HepG2 (cell line): ENCODE measurements at regions not wholly inside any gene's neighbourhood (a gene's known extent, or its start where the extent isn't known, plus 50 kb on each side); places are given as distances from the start of the nearest gene placed in this dataset.

ENCODE experiments used
- ATAC-seq: fragments of 200-7000 bp; cut with Tn5 transposase; 3 replicates; pipeline ENCODE4 v1.9.1; 2020; ENCODE audit warnings: mild to moderate bottlenecking, moderate library complexity
- BruUV-seq: library from RNA; stranded (reverse); fragments of 400-500 nt; replicated peaks from 2 replicates; lab custom pipeline; 2021; lab: Mats Ljungman, UMichigan
- CTCF ChIA-PET: fragments of 300-600 bp; formaldehyde crosslinking; extraction: SDS; loops from one replicate; lab custom pipeline; 2021; ENCODE audit warnings: low total read pairs, inconsistent platforms, low intra/inter-chr PET ratio; lab: Yijun Ruan, JAX
- POLR2A ChIA-PET: fragments of 350-600 bp; sonication (Branson Sonifier 250); formaldehyde crosslinking; loops from one replicate; lab custom pipeline; 2020; ENCODE audit warnings: antibody characterized with exemption, inconsistent platforms; lab: Yijun Ruan, JAX
- DNase-seq: peaks from one replicate; pipeline ENCODE4 v3.0.0-alpha.2; 2015; ENCODE audit warnings: low spot score
- FAIRE-seq: peaks from 3 replicates; lab custom pipeline; 2011; peaks lifted over from hg19 to GRCh38; lab: Jason Lieb, UNC
- H2AFZ ChIP-seq: one replicate; pipeline ENCODE4 v1.6.1; 2011; ENCODE audit warnings: low read length, inconsistent platforms
- H3K27ac ChIP-seq: fragments of 300-600 bp; 3 replicates; pipeline ENCODE4 v1.8.0; 2011; ENCODE audit warnings: mixed run types, mild to moderate bottlenecking, mixed read lengths, low read length, inconsistent platforms; ENCODE audit not compliant: insufficient read depth; ENCODE audit errors: extremely low read length
- H3K27me3 ChIP-seq, 2 experiments: fragments of 200-600 bp in 1 of 2; 2 replicates in 1 of 2; 3 replicates in 1 of 2; pipeline versions ENCODE4 v1.6.0 to v1.8.0; 2011; ENCODE audit warnings: low read length in 2 of 2, mild to moderate bottlenecking in 2 of 2, moderate library complexity in 2 of 2, inconsistent platforms in 1 of 2; ENCODE audit not compliant: insufficient read depth in 2 of 2, control insufficient read depth in 1 of 2
- H3K36me3 ChIP-seq, 2 experiments: fragments of 200-600 bp in 1 of 2; replicated peaks in 1 of 2; 2 replicates in 1 of 2; 3 replicates in 1 of 2; pipeline versions ENCODE4 v1.5.1 to v1.8.0; 2011; ENCODE audit warnings: low read length in 2 of 2, inconsistent platforms in 1 of 2; ENCODE audit not compliant: insufficient read depth in 2 of 2, control insufficient read depth in 1 of 2
- H3K4me1 ChIP-seq: 2 replicates; pipeline ENCODE4 v1.5.1; 2012; ENCODE audit warnings: low read length, inconsistent platforms; ENCODE audit not compliant: insufficient read depth
- H3K4me2 ChIP-seq: 2 replicates; pipeline ENCODE4 v1.6.0; 2011; ENCODE audit warnings: low read depth, low read length, inconsistent platforms
- H3K4me3 ChIP-seq, 3 experiments: fragments of 200-600 bp in 1 of 3; sonication (generic), shearing (Covaris generic) in 1 of 3; replicated peaks in 1 of 3; 2 replicates each; pipeline ENCODE4 v1.5.1; 2011 to 2016; ENCODE audit warnings: low read length in 3 of 3, inconsistent platforms in 2 of 3, low read depth in 2 of 3, mild to moderate bottlenecking in 2 of 3, control low read depth in 1 of 3, mixed read lengths in 1 of 3; ENCODE audit not compliant: insufficient read depth in 1 of 3
- H3K79me2 ChIP-seq: one replicate; pipeline ENCODE4 v1.6.1; 2011; ENCODE audit warnings: low read length, inconsistent platforms; ENCODE audit not compliant: insufficient read depth
- H3K9ac ChIP-seq: 2 replicates; pipeline ENCODE4 v1.6.0; 2011; ENCODE audit warnings: mild to moderate bottlenecking, low read depth, low read length, inconsistent platforms; ENCODE audit not compliant: insufficient read depth
- H3K9me3 ChIP-seq: 2 replicates; pipeline ENCODE4 v1.5.1; 2012; ENCODE audit warnings: mild to moderate bottlenecking, low read length
- H4K20me1 ChIP-seq: 2 replicates; pipeline ENCODE4 v1.6.0; 2011; ENCODE audit warnings: inconsistent platforms, mild to moderate bottlenecking, low read length, moderate library complexity; ENCODE audit not compliant: insufficient read depth
- ATF1 ChIP-seq: IDR thresholded peaks from 2 replicates; pipeline ENCODE4 v1.6.1; 2016; ENCODE audit warnings: mild to moderate bottlenecking, control low read depth
- GFI1 ChIP-seq: sonication (generic); formaldehyde crosslinking; IDR thresholded peaks from 2 replicates; pipeline ENCODE4 v1.5.0; 2020; ENCODE audit warnings: missing genetic modification reagents, mild to moderate bottlenecking, borderline replicate concordance
- KLF9 ChIP-seq: IDR thresholded peaks from 2 replicates; pipeline ENCODE4 v1.6.1; 2016; ENCODE audit warnings: low read depth
- MXD4 ChIP-seq: IDR thresholded peaks from 2 replicates; pipeline ENCODE4 v1.6.1; 2016; ENCODE audit warnings: mild to moderate bottlenecking, missing biosample characterization, missing genetic modification reagents
- NFE2L1 ChIP-seq: sonication (generic); formaldehyde crosslinking; IDR thresholded peaks from 2 replicates; pipeline ENCODE4 v1.4.0; 2020; ENCODE audit warnings: missing genetic modification reagents, mild to moderate bottlenecking, borderline replicate concordance
- NFYB ChIP-seq: sonication (generic); formaldehyde crosslinking; IDR thresholded peaks from 2 replicates; pipeline ENCODE4 v1.4.0; 2020; ENCODE audit warnings: missing genetic modification reagents
- RERE ChIP-seq: IDR thresholded peaks from 2 replicates; pipeline ENCODE4 v1.6.1; 2016; ENCODE audit warnings: low read depth, missing genetic modification reagents, missing compliant biosample characterization
- SALL2 ChIP-seq: sonication (generic); formaldehyde crosslinking; IDR thresholded peaks from 2 replicates; pipeline ENCODE4 v1.8.1; 2023; ENCODE audit warnings: mild to moderate bottlenecking, missing genetic modification reagents, inconsistent platforms
- STAT5B ChIP-seq: sonication (generic); formaldehyde crosslinking; IDR thresholded peaks from 2 replicates; pipeline ENCODE4 v1.4.0; 2020; ENCODE audit warnings: missing genetic modification reagents
- XBP1 ChIP-seq: sonication (generic); formaldehyde crosslinking; IDR thresholded peaks from 2 replicates; pipeline ENCODE4 v1.5.0; 2020; ENCODE audit warnings: missing genetic modification reagents
- ZNF274 ChIP-seq: sonication (generic); formaldehyde crosslinking; IDR thresholded peaks from 2 replicates; pipeline ENCODE4 v1.5.1; 2020; ENCODE audit warnings: mild to moderate bottlenecking, missing genetic modification reagents
- ZNF746 ChIP-seq: sonication (generic); formaldehyde crosslinking; IDR thresholded peaks from 2 replicates; pipeline ENCODE4 v1.8.0; 2022; ENCODE audit warnings: mild to moderate bottlenecking, missing genetic modification reagents
- WGBS: methylation state at CpG from one replicate; pipeline ENCODE4 v1.1.6; 2017; ENCODE audit warnings: low lambda C conversion rate; 5-methylcytosine and 5-hydroxymethylcytosine counted together
- in situ Hi-C: cut with HindIII; loops from 2 replicates; pipeline ENCODE4 v1.10.0; 2017; ENCODE audit warnings: low pct_unique_long_range_greater_than_20kb; ENCODE audit not compliant: extremely low pct_ligation_motif_present
- intact Hi-C: fragments of 100-400 bp; cut with micrococcal nuclease; formaldehyde crosslinking; loops from one replicate; pipeline ENCODE4 v1.10.0; 2022; ENCODE audit not compliant: unreplicated experiment

- TF ChIP-seq ATF1 (CRISPR knock-in tag) (no peak), RERE (CRISPR knock-in tag) (no peak), NFE2L1 (CRISPR knock-in tag) (no peak), NFYB (CRISPR knock-in tag) (no peak), ZNF746 (CRISPR knock-in tag) (no peak), XBP1 (CRISPR knock-in tag) (no peak), SALL2 (no peak), MXD4 (no peak), KLF9 (CRISPR knock-in tag) (no peak), STAT5B (CRISPR knock-in tag) (no peak)
These were observed 225.4 kb downstream of the BTG1 start (continued) for GRCh38 chr12:91920276-91920675.

DNA sequence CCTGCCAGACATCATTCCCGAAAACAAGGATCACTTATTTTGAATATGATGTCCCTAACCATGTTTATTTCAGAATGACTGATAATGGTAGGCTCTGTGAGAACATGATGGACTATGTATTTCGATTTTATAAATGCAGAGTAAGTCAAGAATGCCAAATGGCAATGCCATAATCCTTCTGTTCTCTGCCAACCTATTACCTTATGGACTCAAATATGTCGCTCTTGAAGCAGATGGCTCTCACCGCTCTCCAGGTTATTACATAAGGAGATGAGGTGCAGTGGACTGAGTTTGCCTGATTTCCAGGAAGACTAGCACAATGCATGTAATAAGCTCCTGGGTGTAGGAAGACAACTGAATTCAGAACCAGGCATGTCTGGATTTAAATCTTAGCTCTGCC lies 227.2 kb downstream of the BTG1 start:
- Histone ChIP-seq H3K27me3 (no peaks in the 10 kb centered on the region), H3K79me2 (no peaks in the 10 kb centered on the region), H3K4me3 (no peak overlapping the region), H3K4me2 (no peak overlapping the region), H3K27ac (no peak overlapping the region), H4K20me1 (no peaks in the 10 kb centered on the region), H3K4me1 (no peaks in the 10 kb centered on the region), H2AFZ (no peak overlapping the region), H3K36me3 (no peaks in the 10 kb centered on the region), H3K9me3 (no peaks in the 10 kb centered on the region)
- 20% methylated on average over 4 of the region's 4 CpGs for WGBS
- no peak for DNase-seq
- intact Hi-C loops: no loop called here
- POLR2A ChIA-PET: no interaction called here
- BruUV-seq: no TSS peak
- TF ChIP-seq ZNF274 (no peak), GFI1 (CRISPR knock-in tag) (no peak)
- TF ChIP-seq, all 625 proteins: peak for 0
- ATAC-seq (no peak), FAIRE-seq (no peak)
- no peak overlapping the region for H3K9ac ChIP-seq
- CTCF ChIA-PET: no interaction called here
- in situ Hi-C loops: no loop called here
